Gastroesophageal sphincter (tissue), 3 donors: ENCODE measurements at regions not wholly inside any gene's neighbourhood (a gene's known extent, or its start where the extent isn't known, plus 50 kb on each side); places are given as distances from the start of the nearest gene placed in this dataset.
"Not testable (repeated sequence)": the region's sequence is repeated elsewhere in the genome, so short reads cannot be mapped to it uniquely, and the experiment has no call there.

ENCODE experiments used
- CTCF ChIP-seq, 4 experiments: fragments of 200-600 bp in 2 of 4; fragments of 450-650 bp in 2 of 4; sonication (generic) in 1 of 4; IDR thresholded peaks; one replicate each; pipeline ENCODE4 v1.5.1; 2017 to 2019; ENCODE audit warnings: antibody characterized with exemption in 4 of 4, mild to moderate bottlenecking in 2 of 4, moderate library complexity in 2 of 4
- EP300 ChIP-seq: sonication (generic); formaldehyde crosslinking; IDR thresholded peaks from one replicate; pipeline ENCODE4 v1.6.1; 2017; ENCODE audit warnings: antibody characterized with exemption, mild to moderate bottlenecking
- POLR2A ChIP-seq, 2 donors: fragments of 450-650 bp; IDR thresholded peaks; one replicate each; pipeline ENCODE4 v1.6.1; 2017; ENCODE audit warnings: antibody characterized with exemption in 2 of 2, mild to moderate bottlenecking in 2 of 2, moderate library complexity in 1 of 2

DNA sequence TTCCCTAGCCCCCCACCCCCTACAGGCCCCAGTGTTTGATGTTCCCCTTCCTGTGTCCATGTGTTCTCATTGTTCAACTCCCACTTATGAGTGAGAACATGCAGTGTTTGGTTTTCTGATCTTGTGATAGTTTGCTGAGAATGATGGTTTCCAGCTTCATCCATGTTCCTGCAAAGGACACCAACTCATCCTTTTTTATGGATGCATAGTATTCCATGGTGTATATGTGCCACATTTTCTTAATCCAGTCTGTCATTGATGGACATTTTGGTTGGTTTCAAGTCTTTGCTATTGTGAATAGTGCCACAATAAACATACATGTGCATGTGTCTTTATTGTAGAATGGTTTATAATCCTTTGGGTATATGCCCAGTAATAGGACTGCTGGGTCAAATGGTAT is 171.7 kb upstream of the TAB2 start:
- TF ChIP-seq EP300; CTCF (IDR thresholded peaks at IDR 0.05); POLR2A (IDR thresholded peaks at IDR 0.05): not testable (repeated sequence)
